ENCODE measurements at regions not wholly inside any gene's neighbourhood (a gene's known extent, or its start where the extent isn't known, plus 50 kb on each side); places are given as distances from the start of the nearest gene placed in this dataset.

DNA sequence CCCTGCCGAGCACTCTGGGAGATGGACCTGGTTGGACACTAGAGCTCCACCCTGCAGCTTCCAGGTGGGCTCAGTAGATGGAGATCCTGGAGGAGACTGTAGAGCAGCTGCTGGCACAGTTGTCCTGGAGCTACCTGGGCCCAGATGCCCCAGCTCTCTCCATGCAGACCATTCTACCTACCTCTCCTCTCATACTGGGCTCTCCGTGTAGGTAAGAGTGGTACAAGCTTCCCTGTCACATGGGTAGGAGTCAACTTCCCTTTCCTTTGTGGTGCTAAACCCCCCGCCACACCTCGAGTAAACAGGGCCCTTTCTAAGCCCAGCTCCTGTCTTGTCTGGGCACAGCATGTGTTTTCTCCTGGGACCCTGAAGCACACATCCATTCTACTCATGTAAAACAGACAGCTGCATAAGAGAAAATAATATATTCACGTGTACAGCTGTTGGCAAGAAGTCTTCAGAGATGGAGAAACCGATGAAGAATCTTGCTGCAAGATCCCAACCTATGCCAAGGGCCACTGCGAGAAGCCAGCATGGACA is 108.1 kb upstream of the DUSP22 start:
- DNase-seq = no peak
- Histone ChIP-seq H3K4me2 (ENCODE audit: low read depth, low read length, poor library complexity, severe bottlenecking) (peak overlapping the region; percentile 23), H3K9me2 (replicated peaks; ENCODE audit: insufficient read depth, low read length) (no peaks in the 10 kb centered on the region), H3K4me3 (ENCODE audit: low read length) (0 out of 2 replicates have a peak overlapping the region, but pooled peaks have one; percentile 15), H3K36me3 (ENCODE audit: insufficient read depth, low read length) (no peaks in the 10 kb centered on the region), H3K27ac (ENCODE audit: low read length) (peak overlapping the region; percentile 40; the same call in 1 of the 2 replicates), H4K20me1 (ENCODE audit: insufficient read depth, low read depth, low read length) (no peaks in the 10 kb centered on the region), H3K9ac (ENCODE audit: low read length) (peak overlapping the region; percentile 36; the same call in 1 of the 2 replicates), H3K27me3 (ENCODE audit: low read length) (no peaks in the 10 kb centered on the region), H3K79me2 (ENCODE audit: low read length) (no peaks in the 10 kb centered on the region), H3K9me3 (ENCODE audit: low read length) (no peaks in the 10 kb centered on the region), H3K4me1 (ENCODE audit: low read length) (peaks cover 53% of the 10 kb centered on the region), H2AFZ (ENCODE audit: low read length) (no peak overlapping the region)

GRCh38 chr6:186340-186965 is 105.8 kb upstream of the DUSP22 start:
- Histone ChIP-seq H3K79me2 (ENCODE audit: low read length) (no peaks in the 10 kb centered on the region), H3K4me3 (ENCODE audit: low read length) (no peak overlapping the region), H3K9ac (ENCODE audit: low read length) (no peak overlapping the region), H3K36me3 (ENCODE audit: insufficient read depth, low read length) (no peaks in the 10 kb centered on the region), H3K9me2 (replicated peaks; ENCODE audit: insufficient read depth, low read length) (no peaks in the 10 kb centered on the region), H3K4me2 (ENCODE audit: low read depth, low read length, poor library complexity, severe bottlenecking) (no peak overlapping the region), H2AFZ (ENCODE audit: low read length) (no peak overlapping the region), H4K20me1 (ENCODE audit: insufficient read depth, low read depth, low read length) (no peaks in the 10 kb centered on the region), H3K27me3 (ENCODE audit: low read length) (no peaks in the 10 kb centered on the region), H3K4me1 (ENCODE audit: low read length) (peaks cover 43% of the 10 kb centered on the region), H3K9me3 (ENCODE audit: low read length) (no peaks in the 10 kb centered on the region), H3K27ac (ENCODE audit: low read length) (no peak overlapping the region)
- no peak for DNase-seq

- H3K4me1 ChIP-seq (ENCODE audit: low read length) = peaks cover 39% of the 10 kb centered on the region
- no peaks in the 10 kb centered on the region for H4K20me1 ChIP-seq (ENCODE audit: insufficient read depth, low read depth, low read length)
- no peak overlapping the region for H3K27ac ChIP-seq (ENCODE audit: low read length)
- no peak overlapping the region for H3K4me3 ChIP-seq (ENCODE audit: low read length)
- no peaks in the 10 kb centered on the region for H3K9me2 ChIP-seq (replicated peaks; ENCODE audit: insufficient read depth, low read length)
- no peak overlapping the region for H3K9ac ChIP-seq (ENCODE audit: low read length)
- H3K9me3 ChIP-seq (ENCODE audit: low read length) = no peaks in the 10 kb centered on the region
- H3K79me2 ChIP-seq (ENCODE audit: low read length) = no peaks in the 10 kb centered on the region
- no peaks in the 10 kb centered on the region for H3K36me3 ChIP-seq (ENCODE audit: insufficient read depth, low read length)
- H3K27me3 ChIP-seq (ENCODE audit: low read length) = no peaks in the 10 kb centered on the region
- H2AFZ ChIP-seq (ENCODE audit: low read length) = no peak overlapping the region
- DNase-seq = no peak
- H3K4me2 ChIP-seq (ENCODE audit: low read depth, low read length, poor library complexity, severe bottlenecking) = no peak overlapping the region
Measured at GRCh38 chr6:187210-187861, 105.0 kb upstream of the DUSP22 start.

DNA sequence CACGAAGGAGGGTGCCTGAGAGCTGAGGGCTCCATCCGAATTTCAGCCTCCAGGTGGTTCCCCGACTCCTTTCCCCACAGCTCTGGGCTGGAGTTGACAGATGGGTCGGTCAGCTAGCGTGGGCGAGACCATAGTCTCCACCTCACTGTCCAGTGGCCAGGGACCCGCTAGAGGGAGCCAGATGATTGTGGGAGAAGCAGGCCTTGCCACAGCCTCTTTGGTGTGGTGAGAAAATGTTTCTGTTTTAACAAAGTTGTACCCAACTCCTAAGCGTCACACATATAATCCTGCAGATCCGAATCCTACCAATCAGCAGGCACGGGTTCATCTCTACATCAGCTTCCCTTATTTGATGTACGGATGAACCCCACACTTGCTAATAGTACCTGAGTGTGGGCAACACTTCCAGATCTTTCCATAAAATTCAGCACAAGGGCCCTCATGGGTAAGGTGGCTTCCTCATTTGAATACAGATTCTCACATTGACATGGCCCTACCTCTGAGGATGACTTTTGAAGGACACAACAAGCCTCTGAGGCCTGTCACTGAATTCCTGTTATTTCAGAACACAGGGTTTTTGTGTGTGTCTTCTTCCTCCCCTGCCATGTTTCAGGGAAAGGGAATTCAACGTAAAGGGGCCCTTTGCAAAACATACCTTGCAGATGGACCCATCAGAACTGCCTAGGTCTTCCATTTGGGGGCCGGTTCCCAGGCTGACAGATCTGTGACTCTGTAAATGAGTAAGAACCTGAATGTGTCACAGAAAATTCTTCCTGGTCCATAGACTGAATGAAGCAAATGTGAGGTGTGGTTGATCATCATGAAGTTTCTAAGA is 103.2 kb upstream of the DUSP22 start:
- no peak overlapping the region for H3K27ac ChIP-seq (ENCODE audit: low read length)
- DNase-seq = peak; percentile 86

GRCh38 chr6:189676-190075 is 102.6 kb upstream of the DUSP22 start:
- DNase-seq = no peak
- H3K4me1 ChIP-seq (ENCODE audit: low read length) = peaks cover 25% of the 10 kb centered on the region
- no peaks in the 10 kb centered on the region for H3K9me3 ChIP-seq (ENCODE audit: low read length)
- H3K4me3 ChIP-seq (ENCODE audit: low read length) = no peak overlapping the region
- H3K9me2 ChIP-seq (replicated peaks; ENCODE audit: insufficient read depth, low read length) = no peaks in the 10 kb centered on the region
- H3K79me2 ChIP-seq (ENCODE audit: low read length) = no peaks in the 10 kb centered on the region
- H2AFZ ChIP-seq (ENCODE audit: low read length) = no peak overlapping the region
- no peak overlapping the region for H3K9ac ChIP-seq (ENCODE audit: low read length)
- H3K27ac ChIP-seq (ENCODE audit: low read length) = no peak overlapping the region
- no peak overlapping the region for H3K4me2 ChIP-seq (ENCODE audit: low read depth, low read length, poor library complexity, severe bottlenecking)
- H3K36me3 ChIP-seq (ENCODE audit: insufficient read depth, low read length) = no peaks in the 10 kb centered on the region
- no peaks in the 10 kb centered on the region for H3K27me3 ChIP-seq (ENCODE audit: low read length)
- H4K20me1 ChIP-seq (ENCODE audit: insufficient read depth, low read depth, low read length) = no peaks in the 10 kb centered on the region

More for the DNA sequence above, 103.2 kb upstream of the DUSP22 start:
- H2AFZ ChIP-seq (ENCODE audit: low read length) = no peak overlapping the region
- H3K9me3 ChIP-seq (ENCODE audit: low read length) = no peaks in the 10 kb centered on the region
- H3K9ac ChIP-seq (ENCODE audit: low read length) = no peak overlapping the region
- no peaks in the 10 kb centered on the region for H3K36me3 ChIP-seq (ENCODE audit: insufficient read depth, low read length)
- H4K20me1 ChIP-seq (ENCODE audit: insufficient read depth, low read depth, low read length) = no peaks in the 10 kb centered on the region
- H3K79me2 ChIP-seq (ENCODE audit: low read length) = no peaks in the 10 kb centered on the region
- no peak overlapping the region for H3K4me3 ChIP-seq (ENCODE audit: low read length)
- H3K9me2 ChIP-seq (replicated peaks; ENCODE audit: insufficient read depth, low read length) = no peaks in the 10 kb centered on the region
- H3K4me1 ChIP-seq (ENCODE audit: low read length) = peaks cover 28% of the 10 kb centered on the region
- H3K27me3 ChIP-seq (ENCODE audit: low read length) = no peaks in the 10 kb centered on the region
- H3K4me2 ChIP-seq (ENCODE audit: low read depth, low read length, poor library complexity, severe bottlenecking) = no peak overlapping the region

DNA sequence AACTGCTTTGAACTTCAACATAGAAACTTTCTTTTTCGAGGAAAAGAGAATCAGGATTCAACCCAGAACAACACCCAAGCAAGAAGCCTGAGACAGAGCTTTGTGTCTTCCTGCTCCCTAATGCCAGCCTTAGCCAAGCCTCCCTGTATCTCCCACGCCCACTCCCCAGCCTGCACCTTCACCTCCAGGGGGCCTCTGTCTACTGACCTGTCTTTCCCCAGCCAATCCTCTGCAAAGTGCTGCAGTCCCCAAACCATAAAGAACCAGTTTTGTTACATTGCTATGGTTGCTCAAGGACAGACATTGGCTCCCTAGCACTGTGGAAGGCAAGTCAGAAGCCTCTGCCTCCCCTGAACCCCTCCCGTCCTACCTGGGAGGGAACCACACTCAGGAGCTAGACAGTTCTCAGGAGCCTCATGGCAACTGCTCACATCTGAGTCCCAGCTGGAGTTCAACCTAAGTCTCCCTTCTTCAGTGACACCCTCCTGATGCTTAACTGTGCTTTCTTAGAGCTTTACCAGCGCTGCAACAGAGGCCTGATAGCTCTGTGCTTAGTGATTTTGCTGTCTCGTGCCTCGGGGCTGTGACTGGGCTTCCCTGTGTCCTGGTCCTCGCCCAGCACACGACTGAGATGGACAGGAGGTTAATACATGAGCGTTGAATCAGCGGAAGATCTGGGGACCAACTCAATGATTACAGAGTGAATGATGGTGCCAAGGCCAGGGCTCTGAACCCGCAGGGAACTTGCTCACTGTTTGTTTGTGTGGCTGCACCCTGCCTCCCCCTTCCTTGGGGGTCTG is 101.5 kb upstream of the DUSP22 start:
- DNase-seq = no peak
- Histone ChIP-seq H3K4me3 (ENCODE audit: low read length) (no peak overlapping the region), H3K27me3 (ENCODE audit: low read length) (no peaks in the 10 kb centered on the region), H3K9me2 (replicated peaks; ENCODE audit: insufficient read depth, low read length) (no peaks in the 10 kb centered on the region), H3K9me3 (ENCODE audit: low read length) (no peaks in the 10 kb centered on the region), H3K4me1 (ENCODE audit: low read length) (peaks cover 16% of the 10 kb centered on the region), H2AFZ (ENCODE audit: low read length) (no peak overlapping the region), H4K20me1 (ENCODE audit: insufficient read depth, low read depth, low read length) (no peaks in the 10 kb centered on the region), H3K27ac (ENCODE audit: low read length) (no peak overlapping the region), H3K36me3 (ENCODE audit: insufficient read depth, low read length) (no peaks in the 10 kb centered on the region), H3K4me2 (ENCODE audit: low read depth, low read length, poor library complexity, severe bottlenecking) (no peak overlapping the region), H3K79me2 (ENCODE audit: low read length) (no peaks in the 10 kb centered on the region), H3K9ac (ENCODE audit: low read length) (no peak overlapping the region)

DNA sequence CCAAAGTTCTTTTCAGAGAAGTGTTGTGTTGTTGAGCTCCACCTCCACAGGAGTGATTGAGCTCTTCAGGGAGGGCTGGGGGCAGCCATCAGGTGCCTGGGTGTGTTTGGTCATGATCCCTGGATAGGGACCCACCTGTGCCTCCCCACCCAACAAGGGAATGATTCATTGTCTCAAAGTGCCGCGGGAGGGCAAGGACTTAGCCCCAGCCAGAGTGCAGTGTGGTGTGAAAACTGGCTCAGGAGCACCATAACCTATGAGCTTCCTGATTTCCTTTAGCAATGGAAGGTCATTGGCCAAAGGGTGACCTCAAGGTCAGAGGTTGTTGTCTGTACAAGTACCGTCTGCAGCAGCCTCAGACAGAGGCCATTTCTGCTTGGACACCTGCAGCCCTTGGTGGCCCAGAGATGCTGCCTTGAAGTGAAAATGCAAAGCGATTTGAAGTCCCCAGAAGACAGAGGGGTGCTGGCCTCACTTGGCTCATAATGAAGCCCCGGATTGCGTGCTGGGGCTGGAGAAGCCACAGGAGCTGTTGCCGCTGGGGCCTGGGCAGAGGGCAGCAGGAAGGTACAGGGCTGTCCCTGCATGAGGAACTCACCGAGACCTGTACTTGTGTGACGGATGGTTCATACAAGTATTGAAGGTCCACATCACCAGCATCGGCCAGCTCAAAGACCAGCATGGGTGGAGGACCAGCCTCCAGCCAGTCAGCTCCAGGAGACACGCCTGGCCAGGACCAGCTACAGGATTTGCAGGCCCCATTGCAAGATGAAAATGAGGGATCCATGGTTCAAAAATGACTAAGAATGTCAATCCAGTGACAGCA is 100.6 kb upstream of the DUSP22 start:
- H3K4me3 ChIP-seq (ENCODE audit: low read length) = no peak overlapping the region
- no peaks in the 10 kb centered on the region for H3K79me2 ChIP-seq (ENCODE audit: low read length)
- no peaks in the 10 kb centered on the region for H3K27me3 ChIP-seq (ENCODE audit: low read length)
- no peak overlapping the region for H2AFZ ChIP-seq (ENCODE audit: low read length)
- DNase-seq = no peak
- no peak overlapping the region for H3K27ac ChIP-seq (ENCODE audit: low read length)
- no peak overlapping the region for H3K9ac ChIP-seq (ENCODE audit: low read length)
- H3K4me1 ChIP-seq (ENCODE audit: low read length) = peaks cover 7% of the 10 kb centered on the region
- H3K4me2 ChIP-seq (ENCODE audit: low read depth, low read length, poor library complexity, severe bottlenecking) = no peak overlapping the region
- no peaks in the 10 kb centered on the region for H3K9me2 ChIP-seq (replicated peaks; ENCODE audit: insufficient read depth, low read length)
- H3K9me3 ChIP-seq (ENCODE audit: low read length) = no peaks in the 10 kb centered on the region
- H3K36me3 ChIP-seq (ENCODE audit: insufficient read depth, low read length) = no peaks in the 10 kb centered on the region
- H4K20me1 ChIP-seq (ENCODE audit: insufficient read depth, low read depth, low read length) = no peaks in the 10 kb centered on the region

Data from Karpas-422 (cell line).